ENCODE measurements at regions not wholly inside any gene's neighbourhood (a gene's known extent, or its start where the extent isn't known, plus 50 kb on each side); places are given as distances from the start of the nearest gene placed in this dataset.

DNA sequence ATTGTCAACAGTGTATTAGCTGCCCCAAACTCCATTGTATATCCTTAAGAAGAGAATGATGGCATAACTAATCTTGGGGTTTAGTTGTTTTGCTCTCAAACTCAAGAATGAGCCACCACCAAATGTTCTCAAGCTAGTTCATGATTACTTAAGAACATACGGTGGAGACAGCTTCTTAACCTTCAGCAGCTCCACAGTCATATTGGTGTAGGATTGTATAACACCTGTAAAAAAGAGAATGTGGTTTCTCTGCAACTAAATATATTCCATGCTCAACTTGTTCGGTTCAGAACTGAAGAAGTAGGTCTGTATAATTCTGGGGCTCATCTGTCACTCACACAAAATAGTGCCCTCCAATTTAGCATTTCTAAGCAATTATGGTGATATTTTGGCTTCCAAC, 177.9 kb upstream of the DUSP10 start:
- DNase-seq (ENCODE audit: low read depth, low spot score) = no peak

DNA sequence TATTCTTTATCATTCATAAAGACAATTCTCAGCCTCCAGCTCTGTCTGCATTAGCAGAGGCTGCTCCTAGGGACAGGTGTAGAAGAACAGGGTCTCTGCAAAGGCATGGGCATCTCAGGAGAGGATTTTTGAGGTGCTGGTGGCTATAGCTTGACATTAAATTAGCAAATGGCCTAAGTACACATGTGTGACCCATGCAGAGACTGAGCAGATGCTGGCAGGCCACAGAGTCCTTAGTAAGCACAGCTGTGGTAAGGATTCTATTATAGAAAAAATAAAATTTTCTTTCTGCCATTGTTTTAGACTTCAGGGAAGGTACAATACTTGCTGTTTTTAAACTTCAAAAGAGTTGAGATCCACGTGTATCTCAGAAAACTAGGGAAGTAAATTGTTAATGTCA, 177.5 kb upstream of the DUSP10 start:
- DNase-seq (ENCODE audit: low read depth, low spot score) = no peak

DNA sequence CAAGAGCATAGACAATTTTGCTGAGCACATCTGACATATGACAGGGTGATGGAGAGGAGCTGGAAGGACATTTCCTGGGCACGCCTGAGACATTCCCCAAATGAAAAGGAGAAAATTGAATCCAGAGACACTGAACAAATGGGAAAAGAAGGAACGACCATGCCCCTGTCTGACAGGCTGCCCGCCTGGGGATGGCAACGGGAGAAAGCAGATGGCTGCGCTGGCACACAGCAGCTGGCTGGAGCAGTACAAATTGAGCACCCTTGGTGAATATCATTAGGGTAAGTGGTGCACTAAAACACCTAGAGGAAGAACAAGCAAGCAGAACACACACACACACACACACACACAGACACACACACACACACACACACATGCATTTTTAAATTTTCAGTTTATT, 174.3 kb upstream of the DUSP10 start:
- no peak for DNase-seq (ENCODE audit: low read depth, low spot score)

DNA sequence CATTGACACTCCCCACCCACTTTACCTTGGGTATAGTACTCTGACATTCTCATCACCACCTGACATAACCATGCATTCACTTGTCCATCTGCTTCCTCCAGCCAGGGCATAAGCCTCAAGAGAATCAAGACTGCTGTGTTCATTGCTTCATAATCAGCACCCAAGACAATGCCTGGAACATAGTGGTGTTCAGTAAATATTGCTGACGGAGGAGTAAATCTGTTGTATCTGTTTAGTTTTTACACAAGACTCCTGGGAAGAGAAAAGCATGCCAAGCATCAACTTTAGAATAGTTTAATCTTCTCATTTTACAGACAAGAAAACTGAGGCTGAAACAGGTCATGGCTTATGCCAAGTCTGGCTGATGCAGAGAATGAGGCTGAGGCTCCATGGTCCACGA, 173.9 kb upstream of the DUSP10 start:
- DNase-seq (ENCODE audit: low read depth, low spot score) = no peak

DNA sequence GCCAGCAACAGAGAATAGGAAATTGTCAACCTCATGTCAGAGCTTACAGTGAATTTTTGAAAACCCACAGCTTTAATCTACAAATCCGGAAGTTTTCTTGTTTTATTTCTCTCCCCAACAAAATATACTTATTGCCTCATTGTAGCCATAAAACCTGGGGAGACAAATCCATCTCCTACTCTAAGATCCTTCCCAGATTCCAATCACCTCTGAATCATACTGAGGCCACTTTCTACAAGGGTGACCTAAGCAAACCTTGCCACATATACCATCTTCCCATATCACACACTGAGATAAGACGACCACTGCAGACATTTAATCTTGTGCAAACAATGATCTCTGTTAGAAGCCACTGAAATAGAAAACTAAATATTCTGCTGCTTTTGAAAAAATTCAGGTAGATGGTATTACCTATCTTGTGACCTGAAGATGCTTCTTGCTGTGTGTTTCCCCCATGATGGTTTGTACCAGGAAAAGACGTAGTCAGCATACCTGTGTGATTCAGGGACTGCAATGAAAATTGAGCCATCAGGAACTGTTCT, 171.5 kb upstream of the DUSP10 start:
- no peak for DNase-seq (ENCODE audit: low read depth, low spot score)

DNA sequence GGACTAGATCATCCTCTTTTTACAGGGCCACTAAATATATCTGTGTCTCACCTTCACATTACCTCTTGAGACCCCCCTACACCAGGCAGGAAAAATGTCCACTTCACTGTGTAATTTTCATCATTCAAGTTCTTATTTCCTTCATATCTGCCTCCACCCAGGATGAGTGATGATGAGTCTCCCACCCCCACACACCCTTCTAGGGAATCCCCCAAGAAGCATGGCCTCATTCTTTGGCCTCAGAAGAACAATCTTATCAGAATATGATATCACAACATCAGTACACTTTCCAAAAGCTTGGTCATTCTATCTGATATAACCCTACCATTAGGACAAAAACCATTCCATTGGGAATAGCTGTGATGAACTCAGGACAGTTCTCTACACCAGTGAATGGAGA, 170.3 kb upstream of the DUSP10 start:
- DNase-seq (ENCODE audit: low read depth, low spot score) = no peak

DNA sequence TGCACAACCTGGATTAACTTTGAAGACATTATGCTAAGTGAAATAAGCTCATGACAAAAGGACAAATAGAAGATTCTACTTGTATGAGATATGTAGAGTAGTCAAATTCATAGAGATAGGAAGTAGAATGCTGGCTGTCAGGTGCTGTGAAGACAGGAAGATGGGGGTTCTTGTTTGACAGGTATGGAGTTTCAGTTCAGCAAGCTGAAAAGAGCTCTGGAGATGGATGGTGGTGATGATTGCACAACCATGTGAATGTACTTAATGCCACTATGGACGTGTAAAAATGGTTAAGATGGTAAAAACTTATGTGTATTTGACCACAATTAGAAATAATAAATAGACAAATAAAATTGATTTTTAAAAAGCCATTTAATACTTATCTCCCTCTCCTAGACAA, 169.8 kb upstream of the DUSP10 start:
- DNase-seq (ENCODE audit: low read depth, low spot score) = no peak

DNA sequence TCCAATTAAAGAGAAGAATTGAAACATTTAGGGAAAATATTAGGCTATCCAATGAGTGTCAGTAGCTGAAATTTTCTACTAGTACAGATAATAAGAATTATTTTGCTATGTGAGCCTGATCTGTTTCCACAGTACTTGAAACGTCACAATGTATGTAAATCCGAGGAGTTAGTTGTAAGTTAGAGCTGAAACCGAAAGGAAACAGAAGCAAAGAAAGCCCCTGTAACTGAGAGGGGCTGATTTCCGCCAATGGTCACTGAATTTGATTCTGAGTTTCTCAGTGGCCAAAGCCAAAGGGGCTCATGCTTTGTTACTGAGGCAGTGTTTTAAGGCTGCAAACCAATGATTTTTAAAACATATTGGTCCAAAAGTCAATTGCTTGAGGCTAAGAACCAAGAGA, 168.3 kb upstream of the DUSP10 start:
- DNase-seq (ENCODE audit: low read depth, low spot score) = no peak

DNA sequence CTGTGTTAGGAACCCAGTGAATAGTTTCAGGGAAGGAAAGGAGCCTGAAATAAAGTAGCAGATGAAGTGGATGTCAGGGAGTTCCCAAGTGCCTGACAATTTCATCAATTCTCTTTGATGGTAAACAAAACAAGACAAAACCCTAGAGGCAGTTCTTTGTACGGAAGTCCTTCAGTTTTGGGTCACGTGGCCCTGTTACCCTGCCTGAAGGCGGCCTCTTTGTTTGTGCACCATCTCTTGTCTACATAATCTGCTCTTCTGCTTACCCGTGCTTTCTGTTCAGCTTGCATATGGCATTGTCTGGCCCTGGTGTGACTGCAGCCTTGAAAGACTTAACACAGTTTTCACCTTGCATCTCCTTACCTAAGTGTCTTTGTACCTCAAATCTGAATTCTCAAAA, 166.7 kb upstream of the DUSP10 start:
- DNase-seq (ENCODE audit: low read depth, low spot score) = no peak

DNA sequence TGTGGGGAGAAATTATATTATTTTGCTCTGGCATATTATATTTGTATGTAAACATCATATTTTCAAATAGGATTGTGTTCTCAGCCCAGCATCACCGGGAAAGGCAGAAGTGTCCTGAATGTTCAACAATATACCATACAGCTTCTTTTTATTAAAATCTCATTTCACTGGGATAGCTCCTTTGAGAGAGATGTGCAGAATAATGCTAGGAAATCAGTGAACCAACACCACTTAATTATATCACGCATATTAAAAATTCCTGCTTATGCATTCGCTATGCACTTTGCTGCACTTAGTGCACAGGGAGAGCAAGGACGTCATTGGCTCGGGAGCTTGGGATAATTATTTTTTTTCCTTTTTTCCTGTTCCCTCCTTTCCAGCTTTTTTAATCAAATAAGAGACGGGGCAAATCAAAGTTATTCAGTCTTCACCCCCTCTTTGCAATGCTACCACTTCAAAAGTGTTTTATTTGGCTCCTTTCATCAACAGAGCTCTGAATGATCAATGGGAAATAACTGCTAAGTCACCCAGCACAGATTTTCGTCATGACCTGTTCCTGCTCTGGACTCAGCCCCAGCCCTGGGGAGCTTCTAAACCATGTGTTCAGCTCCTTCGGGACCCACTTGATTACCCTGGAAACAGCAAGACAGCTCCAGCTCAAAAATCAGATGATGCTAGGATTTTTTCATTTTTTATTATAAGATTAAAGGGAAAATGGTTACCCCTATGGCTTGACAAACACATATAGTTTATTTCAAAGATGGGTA, 165.5 kb upstream of the DUSP10 start:
- no peak for DNase-seq (ENCODE audit: low read depth, low spot score)

DNA sequence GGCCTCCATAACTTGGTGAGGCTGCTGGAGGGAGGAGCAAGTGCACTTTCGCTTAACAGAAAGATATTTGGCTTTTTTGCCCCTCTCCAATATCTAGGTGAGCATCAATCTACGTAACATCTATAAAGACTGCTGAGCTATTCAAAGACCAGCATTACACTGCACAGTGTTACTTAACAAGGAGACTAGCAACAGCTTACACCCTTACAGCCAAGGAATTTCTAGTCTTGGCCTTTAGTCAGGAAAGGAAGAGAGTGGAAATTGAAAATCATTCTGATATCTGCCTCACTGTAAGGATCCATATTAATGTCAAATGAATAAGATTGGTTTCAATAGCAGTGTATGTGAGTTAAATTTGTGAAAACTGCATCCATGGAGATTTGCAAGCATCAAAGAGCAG, 163.9 kb upstream of the DUSP10 start:
- no peak for DNase-seq (ENCODE audit: low read depth, low spot score)

DNA sequence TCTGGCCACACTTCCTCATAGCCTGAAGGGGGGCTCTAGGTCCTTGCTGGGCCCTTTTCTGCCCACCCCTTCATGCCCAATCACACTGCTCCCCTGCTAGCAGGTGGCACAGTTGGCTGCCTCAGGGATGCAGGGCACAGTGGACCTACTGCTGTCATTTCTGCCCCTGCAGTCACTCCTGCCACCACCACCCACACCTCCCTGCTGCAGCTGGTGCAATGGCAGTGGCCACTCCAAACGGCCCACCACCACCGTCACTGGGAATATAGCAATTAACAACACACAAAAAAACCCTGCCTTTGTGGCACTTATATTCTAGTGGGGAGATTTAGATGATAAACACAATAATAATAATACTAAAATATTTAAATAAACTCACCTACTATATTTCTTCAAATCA, 162.4 kb upstream of the DUSP10 start:
- DNase-seq (ENCODE audit: low read depth, low spot score) = no peak

DNA sequence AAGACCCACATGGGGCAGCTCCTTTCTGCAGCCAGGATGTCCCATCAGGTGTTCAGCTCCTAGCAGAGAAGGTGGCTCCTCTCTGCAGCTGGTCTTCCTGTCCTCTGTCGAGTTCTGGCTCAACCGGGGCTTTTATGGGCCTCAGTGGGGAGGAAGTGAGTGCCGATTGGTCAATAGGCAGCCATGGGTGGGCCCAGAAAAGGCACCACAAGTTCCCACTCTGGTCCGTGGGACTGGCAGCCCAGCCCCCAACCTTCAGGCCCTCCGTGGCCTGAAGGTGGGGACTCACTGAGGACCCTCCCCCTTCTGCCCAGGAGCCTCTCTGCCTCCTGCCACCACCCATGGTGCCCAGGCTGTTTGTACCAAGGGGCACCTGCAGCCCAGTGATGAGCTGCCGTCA, 161.7 kb upstream of the DUSP10 start:
- no peak for DNase-seq (ENCODE audit: low read depth, low spot score)

DNA sequence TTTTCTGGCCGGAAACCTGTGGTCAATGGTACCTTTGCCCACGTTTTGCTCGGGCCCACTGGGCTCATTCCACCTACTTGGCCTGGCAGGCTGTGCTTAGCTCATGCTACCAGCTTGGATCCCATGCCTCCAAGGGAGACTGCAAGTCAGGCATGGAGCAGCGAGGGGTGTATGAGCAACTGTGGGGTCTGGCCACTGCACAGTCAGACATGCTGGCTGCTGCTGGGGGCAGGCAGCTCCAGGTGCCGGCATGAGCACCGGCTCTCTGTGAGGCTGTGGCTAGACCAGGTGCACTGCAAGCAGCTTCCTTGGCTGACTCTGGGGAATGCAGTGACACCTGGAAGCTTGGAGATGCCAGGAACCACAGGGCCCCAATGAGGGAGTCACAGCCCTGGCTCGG, 161.1 kb upstream of the DUSP10 start:
- no peak for DNase-seq (ENCODE audit: low read depth, low spot score)

DNA sequence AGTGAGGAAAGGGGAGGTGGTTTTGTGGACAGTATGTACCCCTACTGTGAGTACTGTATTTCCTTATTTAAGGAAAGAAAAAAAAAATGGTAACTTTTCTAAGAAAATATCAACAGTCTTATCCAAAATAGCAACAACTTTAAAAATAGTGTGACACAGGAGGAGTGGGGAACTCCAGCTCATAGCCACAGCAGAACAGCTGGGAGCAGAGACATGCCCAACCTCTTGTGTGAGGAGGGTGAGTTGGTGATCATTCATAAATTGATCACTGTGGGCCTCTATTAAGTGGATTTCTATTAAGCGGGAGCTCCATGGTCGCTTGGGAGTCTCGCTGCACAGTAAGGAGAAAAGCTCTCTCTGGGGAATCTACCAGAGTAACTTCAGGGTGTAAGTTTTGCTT, 158.8 kb upstream of the DUSP10 start:
- DNase-seq (ENCODE audit: low read depth, low spot score) = no peak

DNA sequence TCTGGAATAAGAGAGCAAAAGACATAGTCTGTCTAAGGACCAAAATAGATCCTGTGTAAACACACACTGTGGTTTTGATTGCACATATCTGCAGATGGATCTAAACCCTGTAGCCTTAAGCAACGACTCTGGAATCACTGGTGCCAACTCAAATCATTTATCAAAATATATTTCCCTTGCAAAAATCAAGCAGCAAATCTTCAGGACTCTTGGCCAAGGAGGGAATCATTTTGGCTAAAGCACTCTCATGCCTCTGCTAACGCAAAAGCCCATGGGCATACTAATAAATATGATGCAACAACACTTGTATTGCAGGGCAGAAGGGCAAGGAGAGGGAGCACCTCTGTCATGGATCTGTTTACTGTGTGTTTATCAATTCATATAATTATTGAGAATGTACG, 155.4 kb upstream of the DUSP10 start:
- no peak for DNase-seq (ENCODE audit: low read depth, low spot score)

DNA sequence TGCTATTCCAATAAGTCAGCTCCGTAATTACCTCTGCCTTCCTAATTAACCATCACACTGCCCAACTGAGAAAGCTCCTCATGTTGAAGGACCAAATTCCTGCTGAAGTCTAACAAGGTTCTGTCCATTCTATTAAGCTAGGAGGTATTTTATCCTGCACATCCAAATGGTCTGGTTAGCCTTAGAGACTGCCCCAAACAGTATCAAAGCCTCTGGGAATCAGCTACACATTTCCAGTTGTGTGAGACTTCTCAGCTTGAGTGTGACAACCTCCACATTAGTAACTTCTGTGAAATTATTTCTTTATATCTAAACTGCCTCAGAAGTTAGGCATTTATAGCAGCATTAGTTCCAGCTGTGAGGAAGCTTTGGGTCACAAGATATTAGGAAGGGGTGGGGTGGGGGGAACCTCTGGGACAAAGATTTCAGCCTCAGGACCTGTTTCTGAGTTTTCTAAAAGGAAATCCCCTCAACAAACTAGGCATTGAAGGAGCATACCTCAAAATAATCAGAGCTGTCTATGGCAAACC, 150.5 kb upstream of the DUSP10 start:
- no peak for DNase-seq (ENCODE audit: low read depth, low spot score)

DNA sequence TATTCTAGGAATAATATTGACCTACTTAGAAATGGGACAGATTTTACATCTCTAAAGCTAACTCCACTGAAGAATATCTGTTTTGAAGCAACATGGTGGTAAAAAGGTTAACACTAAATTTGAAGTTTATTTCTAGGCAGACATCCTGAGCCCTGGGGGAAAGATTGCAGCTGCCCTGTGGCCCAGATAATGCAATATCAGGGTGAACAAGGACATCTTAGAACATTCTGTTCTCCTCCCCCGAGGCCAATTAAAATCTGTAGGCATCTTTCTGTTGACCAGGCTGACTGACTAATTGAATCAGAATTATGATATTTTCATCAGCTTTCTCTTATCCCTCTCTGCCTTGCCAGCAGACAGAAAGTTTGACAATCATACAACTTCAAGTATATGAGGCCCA, 149.8 kb upstream of the DUSP10 start:
- DNase-seq (ENCODE audit: low read depth, low spot score) = no peak

DNA sequence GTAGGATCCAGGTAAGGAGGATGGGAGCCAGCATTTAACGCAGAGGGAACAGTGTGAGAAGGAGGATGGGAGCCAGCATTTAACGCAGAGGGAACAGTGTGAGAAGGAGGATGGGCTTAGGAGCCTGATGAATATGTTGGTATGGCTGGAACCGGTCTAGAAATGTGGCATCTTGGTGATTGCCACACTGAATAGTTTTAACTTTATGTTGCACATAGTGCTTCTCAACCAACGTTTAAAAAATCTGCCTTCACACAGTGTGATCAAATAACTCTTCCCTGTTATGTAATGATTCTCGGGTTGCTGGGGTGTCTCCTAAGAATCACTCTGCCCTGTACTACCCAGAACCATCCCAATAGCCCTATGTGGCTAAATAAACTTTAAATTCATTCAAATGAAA, 146.9 kb upstream of the DUSP10 start:
- no peak for DNase-seq (ENCODE audit: low read depth, low spot score)

DNA sequence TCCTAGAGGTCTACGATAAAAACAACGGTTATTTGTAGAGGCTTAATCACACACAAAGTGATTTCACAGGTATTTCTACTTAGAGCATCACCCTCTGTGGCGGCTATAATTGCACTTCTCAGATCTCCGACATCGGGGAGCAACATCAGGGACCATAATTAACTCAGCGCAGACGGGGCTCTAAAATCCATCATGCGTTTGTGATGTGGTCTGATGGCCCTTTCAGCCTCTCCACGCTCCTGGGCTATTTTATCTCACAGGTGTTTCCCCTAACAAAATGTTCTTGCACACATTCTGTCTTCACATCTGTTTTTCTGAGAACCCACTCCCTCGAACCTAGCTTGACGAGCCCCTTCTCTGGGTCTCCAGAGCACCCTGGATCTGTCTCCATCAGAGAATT, 146.3 kb upstream of the DUSP10 start:
- DNase-seq (ENCODE audit: low read depth, low spot score) = no peak

DNA sequence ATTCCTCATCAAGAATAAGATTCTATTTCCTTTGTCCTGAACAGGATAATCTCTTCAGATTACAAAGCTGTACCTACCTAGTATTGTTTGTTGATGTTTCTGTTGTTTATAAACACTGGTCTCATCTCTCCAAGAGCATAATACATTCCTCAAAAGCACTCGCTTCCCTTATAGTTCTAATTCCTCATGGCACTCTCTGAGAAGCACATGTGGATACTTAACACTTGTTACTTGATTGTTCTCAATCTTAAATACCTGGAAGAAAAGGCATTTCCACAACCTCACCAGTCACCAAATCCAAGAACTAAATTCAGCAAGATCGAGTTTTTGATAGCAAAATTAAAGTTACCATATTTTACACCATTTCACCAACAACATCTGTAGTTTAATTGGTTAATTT, 145.9 kb upstream of the DUSP10 start:
- no peak for DNase-seq (ENCODE audit: low read depth, low spot score)

DNA sequence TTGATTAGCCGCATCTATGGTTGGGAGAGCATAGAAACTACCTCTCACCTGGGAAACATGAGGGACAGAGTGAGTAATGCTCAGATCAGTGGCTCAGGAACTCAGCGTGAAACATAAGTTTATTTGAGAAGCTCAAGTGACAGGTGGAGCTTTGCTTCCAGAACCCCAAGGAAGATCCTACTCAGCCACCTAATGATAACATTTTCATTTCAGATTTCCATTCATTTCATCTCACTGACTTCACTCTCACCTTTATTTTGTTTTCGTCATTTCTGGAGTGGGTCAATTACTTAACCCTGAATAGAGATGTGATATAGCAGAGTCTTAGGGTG, 145.5 kb upstream of the DUSP10 start:
- DNase-seq (ENCODE audit: low read depth, low spot score) = no peak

DNA sequence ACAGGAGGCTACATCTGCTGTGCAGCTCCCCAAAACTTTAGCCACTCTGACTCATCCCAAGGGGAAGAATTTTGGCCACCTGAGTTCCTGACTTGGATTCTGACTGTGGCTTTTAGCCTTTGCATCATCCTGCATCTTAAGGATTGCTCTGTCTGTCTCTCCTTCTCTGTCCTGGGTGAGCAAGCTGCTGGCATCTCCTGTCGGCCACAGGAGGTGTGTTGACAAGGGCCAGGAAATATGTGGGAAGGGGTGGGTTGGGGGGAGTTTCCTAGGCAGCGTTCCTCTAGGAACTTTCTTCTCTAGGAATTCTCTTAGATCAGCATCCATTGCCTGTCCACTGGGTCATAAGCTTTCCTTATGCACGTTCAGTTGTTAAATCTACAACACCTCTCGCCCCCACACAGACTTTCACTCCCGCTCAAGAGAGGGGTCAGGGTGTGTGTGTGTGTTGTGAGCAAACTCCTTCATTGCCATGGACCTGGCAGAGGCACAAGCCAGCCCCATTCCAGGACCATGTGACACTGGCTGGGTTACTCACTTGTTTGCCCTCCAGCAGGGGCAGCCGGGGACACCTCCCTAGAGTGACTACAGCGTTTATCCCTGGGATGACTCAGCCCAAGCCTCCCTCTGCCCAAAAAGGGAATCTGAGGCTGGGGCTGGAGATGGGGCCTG, 145.0 kb upstream of the DUSP10 start:
- DNase-seq (ENCODE audit: low read depth, low spot score) = peak; percentile 82

All from astrocyte of the hippocampus (primary cell).